ENCODE measurements at regions not wholly inside any gene's neighbourhood (a gene's known extent, or its start where the extent isn't known, plus 50 kb on each side); places are given as distances from the start of the nearest gene placed in this dataset.

DNA sequence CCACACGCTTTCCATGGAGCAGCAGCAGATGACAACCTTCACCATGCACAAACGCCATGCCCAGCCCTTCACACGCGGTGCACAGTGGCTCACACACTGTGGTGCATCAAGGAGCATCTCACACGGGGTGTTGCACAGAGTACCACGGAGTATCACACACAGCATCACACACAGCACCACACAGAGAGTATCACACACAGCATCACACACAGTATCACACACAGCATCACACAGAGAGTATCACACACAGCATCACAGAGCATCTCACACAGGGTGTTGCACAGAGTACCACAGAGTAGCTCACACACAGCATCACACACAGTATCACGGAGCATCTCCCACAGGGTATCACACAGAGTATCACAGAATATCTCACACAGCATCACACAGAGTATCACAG is 122.2 kb upstream of the RAB4A start:
- TF ChIP-seq, protein P1, sequence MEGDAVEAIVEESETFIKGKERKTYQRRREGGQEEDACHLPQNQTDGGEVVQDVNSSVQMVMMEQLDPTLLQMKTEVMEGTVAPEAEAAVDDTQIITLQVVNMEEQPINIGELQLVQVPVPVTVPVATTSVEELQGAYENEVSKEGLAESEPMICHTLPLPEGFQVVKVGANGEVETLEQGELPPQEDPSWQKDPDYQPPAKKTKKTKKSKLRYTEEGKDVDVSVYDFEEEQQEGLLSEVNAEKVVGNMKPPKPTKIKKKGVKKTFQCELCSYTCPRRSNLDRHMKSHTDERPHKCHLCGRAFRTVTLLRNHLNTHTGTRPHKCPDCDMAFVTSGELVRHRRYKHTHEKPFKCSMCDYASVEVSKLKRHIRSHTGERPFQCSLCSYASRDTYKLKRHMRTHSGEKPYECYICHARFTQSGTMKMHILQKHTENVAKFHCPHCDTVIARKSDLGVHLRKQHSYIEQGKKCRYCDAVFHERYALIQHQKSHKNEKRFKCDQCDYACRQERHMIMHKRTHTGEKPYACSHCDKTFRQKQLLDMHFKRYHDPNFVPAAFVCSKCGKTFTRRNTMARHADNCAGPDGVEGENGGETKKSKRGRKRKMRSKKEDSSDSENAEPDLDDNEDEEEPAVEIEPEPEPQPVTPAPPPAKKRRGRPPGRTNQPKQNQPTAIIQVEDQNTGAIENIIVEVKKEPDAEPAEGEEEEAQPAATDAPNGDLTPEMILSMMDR (IDR thresholded peaks at IDR 0.05): no peak
- TF ChIP-seq POLR2A (IDR thresholded peaks at IDR 0.05): no peak
